ENCODE measurements at regions not wholly inside any gene's neighbourhood (a gene's known extent, or its start where the extent isn't known, plus 50 kb on each side); places are given as distances from the start of the nearest gene placed in this dataset.

- Histone ChIP-seq H3K9me3 (no peaks in the 10 kb centered on the region), H3K4me3 (no peak overlapping the region), H3K27ac (no peak overlapping the region), H3K4me1 (replicated peaks) (no peaks in the 10 kb centered on the region), H3K27me3 (replicated peaks; ENCODE audit: insufficient read depth) (peaks cover 2% of the 10 kb centered on the region), H3K36me3 (no peaks in the 10 kb centered on the region)
- DNase-seq (ENCODE audit: low spot score): no peak
- intact Hi-C loops (cut with DNase I): no loop called here
- WGBS: 43% methylated on average over 6 of the region's 6 CpGs
- no peak for TF ChIP-seq CTCF (IDR thresholded peaks at IDR 0.05)
- TF ChIP-seq POLR2A (IDR thresholded peaks at IDR 0.05): no peak
- no peak for TF ChIP-seq POLR2AphosphoS5 (IDR thresholded peaks at IDR 0.05)
Measured at GRCh38 chr15:91664224-91664836, 189.2 kb upstream of the SLCO3A1 start.

- Histone ChIP-seq H3K27ac (no peak overlapping the region), H3K4me1 (replicated peaks) (no peaks in the 10 kb centered on the region), H3K9me3 (no peaks in the 10 kb centered on the region), H3K4me3 (no peak overlapping the region), H3K27me3 (replicated peaks; ENCODE audit: insufficient read depth) (peaks cover 2% of the 10 kb centered on the region), H3K36me3 (no peaks in the 10 kb centered on the region)
- intact Hi-C loops (cut with DNase I): no loop called here
- no peak for TF ChIP-seq POLR2AphosphoS5 (IDR thresholded peaks at IDR 0.05)
- 72% methylated on average over 4 of the region's 4 CpGs for WGBS
- DNase-seq (ENCODE audit: low spot score): no peak
Measured at GRCh38 chr15:91665212-91665611, 188.3 kb upstream of the SLCO3A1 start.

GRCh38 chr15:91668370-91668769 lies 185.1 kb upstream of the SLCO3A1 start:
- intact Hi-C loops (cut with DNase I): no loop called here
- no peak overlapping the region for H3K4me3 ChIP-seq
- H3K36me3 ChIP-seq: no peaks in the 10 kb centered on the region
- no peak for TF ChIP-seq CTCF (IDR thresholded peaks at IDR 0.05)
- no peak for TF ChIP-seq POLR2A (IDR thresholded peaks at IDR 0.05)
- no peak for TF ChIP-seq POLR2AphosphoS5 (IDR thresholded peaks at IDR 0.05)
- no peak overlapping the region for H3K27ac ChIP-seq
- H3K27me3 ChIP-seq (replicated peaks; ENCODE audit: insufficient read depth): peaks cover 2% of the 10 kb centered on the region
- H3K9me3 ChIP-seq: no peaks in the 10 kb centered on the region
- 95% methylated on average over 1 of the region's 1 CpG for WGBS
- H3K4me1 ChIP-seq (replicated peaks): no peaks in the 10 kb centered on the region
- DNase-seq (ENCODE audit: low spot score): no peak

GRCh38 chr15:91670108-91670507 lies 183.4 kb upstream of the SLCO3A1 start:
- intact Hi-C loops (cut with DNase I): no loop called here
- no peak overlapping the region for H3K4me3 ChIP-seq
- no peak for TF ChIP-seq CTCF (IDR thresholded peaks at IDR 0.05)
- TF ChIP-seq POLR2A (IDR thresholded peaks at IDR 0.05): no peak
- TF ChIP-seq POLR2AphosphoS5 (IDR thresholded peaks at IDR 0.05): no peak
- 74% methylated on average over 2 of the region's 2 CpGs for WGBS
- H3K4me1 ChIP-seq (replicated peaks): no peaks in the 10 kb centered on the region
- no peaks in the 10 kb centered on the region for H3K9me3 ChIP-seq
- no peak overlapping the region for H3K27ac ChIP-seq
- H3K36me3 ChIP-seq: no peaks in the 10 kb centered on the region
- no peak for DNase-seq (ENCODE audit: low spot score)
- H3K27me3 ChIP-seq (replicated peaks; ENCODE audit: insufficient read depth): no peaks in the 10 kb centered on the region

- Histone ChIP-seq H3K36me3 (no peaks in the 10 kb centered on the region), H3K4me1 (replicated peaks) (no peaks in the 10 kb centered on the region), H3K9me3 (no peaks in the 10 kb centered on the region), H3K4me3 (no peak overlapping the region), H3K27ac (no peak overlapping the region), H3K27me3 (replicated peaks; ENCODE audit: insufficient read depth) (no peaks in the 10 kb centered on the region)
- DNase-seq (ENCODE audit: low spot score): no peak
- intact Hi-C loops (cut with DNase I): no loop called here
- WGBS: 84% methylated on average over 2 of the region's 2 CpGs
- TF ChIP-seq CTCF (IDR thresholded peaks at IDR 0.05): no peak
- TF ChIP-seq POLR2AphosphoS5 (IDR thresholded peaks at IDR 0.05): no peak
- TF ChIP-seq POLR2A (IDR thresholded peaks at IDR 0.05): no peak
Measured at GRCh38 chr15:91678003-91678402, 175.5 kb upstream of the SLCO3A1 start.
